Activated naive CD4-positive, alpha-beta T cell treated with anti-CD3 and anti-CD28 coated beads, Interleukin-2, amount 10 ng/mL, durations not matched to agents 7 days and 5 days (primary cell): ENCODE measurements at regions not wholly inside any gene's neighbourhood (a gene's known extent, or its start where the extent isn't known, plus 50 kb on each side); places are given as distances from the start of the nearest gene placed in this dataset.
"Not testable (repeated sequence)": the region's sequence is repeated elsewhere in the genome, so short reads cannot be mapped to it uniquely, and the experiment has no call there.

Experiments used
- CTCF ChIA-PET: fragments of 350-600 bp; sonication (Branson Sonifier 250); formaldehyde crosslinking; loops from one replicate; lab custom pipeline; 2021; ENCODE audit warnings: antibody characterized with exemption; lab: Charles Lee
- DNase-seq: peaks from one replicate; pipeline ENCODE4 v3.0.0-alpha.2; 2020
- H3K27ac Mint-ChIP-seq: one replicate; pipeline ENCODE4 v1.8.0; 2021; ENCODE audit warnings: mild to moderate bottlenecking, moderate library complexity, mixed read lengths
- H3K27me3 Mint-ChIP-seq: one replicate; pipeline ENCODE4 v1.8.0; 2021; ENCODE audit warnings: mild to moderate bottlenecking, mixed read lengths
- H3K36me3 Mint-ChIP-seq: one replicate; pipeline ENCODE4 v1.8.0; 2021; ENCODE audit warnings: mixed read lengths
- H3K4me1 Mint-ChIP-seq: one replicate; pipeline ENCODE4 v1.8.0; 2021; ENCODE audit warnings: mixed read lengths
- H3K4me3 Mint-ChIP-seq: one replicate; pipeline ENCODE4 v1.8.0; 2021; ENCODE audit warnings: mild to moderate bottlenecking, moderate library complexity, mixed read lengths
- H3K9me3 Mint-ChIP-seq: one replicate; pipeline ENCODE4 v1.8.0; 2021; ENCODE audit warnings: mixed read lengths

DNA sequence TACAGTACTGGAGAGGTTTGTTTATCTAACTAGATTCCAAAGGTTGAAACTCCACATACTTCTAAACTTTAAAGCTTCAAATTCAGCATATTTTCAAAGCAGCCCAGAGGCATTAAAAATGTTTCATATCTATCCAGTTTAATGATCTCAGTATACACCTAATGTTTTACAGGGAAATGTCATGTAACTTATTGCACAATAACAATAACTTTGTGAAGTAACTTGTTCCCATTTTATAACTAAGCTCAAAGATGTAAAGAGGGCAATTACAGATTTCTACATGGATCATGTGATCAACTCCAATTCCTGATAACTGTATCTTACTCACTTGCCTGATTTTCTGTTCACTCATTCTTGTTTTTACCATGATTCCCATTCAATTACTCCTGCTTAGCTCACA is 610.0 kb downstream of the TAF11L14 start:
- Mint-ChIP-seq H3K4me3 (no peak overlapping the region), H3K27ac (no peak overlapping the region), H3K27me3 (no peaks in the 10 kb centered on the region), H3K36me3 (no peaks in the 10 kb centered on the region), H3K9me3 (peaks cover 9% of the 10 kb centered on the region), H3K4me1 (no peaks in the 10 kb centered on the region)
- CTCF ChIA-PET: no interaction called here
- no peak for DNase-seq

- Mint-ChIP-seq H3K9me3 (peaks cover 12% of the 10 kb centered on the region), H3K27ac (no peak overlapping the region), H3K4me1 (no peaks in the 10 kb centered on the region), H3K4me3 (no peak overlapping the region), H3K36me3 (no peaks in the 10 kb centered on the region), H3K27me3 (no peaks in the 10 kb centered on the region)
- CTCF ChIA-PET: interaction anchor here (0.7 kb wide), 1 partner anchor 22 kb away, joined by 3 read pairs; no protein-coding TSS in a partner anchor
- no peak for DNase-seq
Observed at GRCh38 chr5:18252559-18252958, 618.3 kb downstream of the TAF11L14 start.

DNA sequence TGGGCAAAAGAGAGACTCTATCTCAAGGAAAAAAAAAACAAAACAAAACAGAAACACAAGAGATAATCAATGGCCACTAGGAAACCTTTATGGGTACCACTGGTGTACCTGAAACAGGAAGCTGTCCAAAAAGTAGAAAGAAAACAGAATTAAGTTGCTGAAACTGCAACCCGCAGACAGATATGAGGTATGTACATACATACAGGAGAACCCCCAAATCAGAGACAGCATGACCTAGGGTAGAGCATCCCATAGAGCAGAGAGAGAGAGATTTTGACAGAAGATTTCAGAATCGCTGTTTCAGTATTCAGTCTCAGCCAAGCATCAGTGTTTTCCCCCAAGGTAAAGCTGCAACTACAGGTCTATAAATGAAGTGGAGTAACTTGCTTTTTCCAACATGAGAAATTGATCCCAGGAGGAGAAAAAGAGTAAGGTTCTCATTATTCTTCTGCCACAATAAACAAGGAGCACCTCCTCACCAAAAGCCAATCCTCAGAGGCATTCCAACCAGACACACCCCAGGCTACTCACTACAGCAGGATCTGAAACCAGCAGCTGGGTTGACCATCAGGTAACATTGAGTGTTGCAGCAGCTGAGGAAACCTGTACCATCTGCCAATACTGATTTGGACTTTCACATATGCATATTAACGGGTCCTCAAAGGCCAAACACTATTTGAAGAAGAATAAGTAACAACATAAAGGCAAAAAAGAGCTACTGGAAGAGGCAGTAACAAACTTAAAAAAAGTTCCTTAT is 630.0 kb downstream of the TAF11L14 start:
- peaks cover 6% of the 10 kb centered on the region for H3K9me3 Mint-ChIP-seq
- CTCF ChIA-PET: no interaction called here

DNA sequence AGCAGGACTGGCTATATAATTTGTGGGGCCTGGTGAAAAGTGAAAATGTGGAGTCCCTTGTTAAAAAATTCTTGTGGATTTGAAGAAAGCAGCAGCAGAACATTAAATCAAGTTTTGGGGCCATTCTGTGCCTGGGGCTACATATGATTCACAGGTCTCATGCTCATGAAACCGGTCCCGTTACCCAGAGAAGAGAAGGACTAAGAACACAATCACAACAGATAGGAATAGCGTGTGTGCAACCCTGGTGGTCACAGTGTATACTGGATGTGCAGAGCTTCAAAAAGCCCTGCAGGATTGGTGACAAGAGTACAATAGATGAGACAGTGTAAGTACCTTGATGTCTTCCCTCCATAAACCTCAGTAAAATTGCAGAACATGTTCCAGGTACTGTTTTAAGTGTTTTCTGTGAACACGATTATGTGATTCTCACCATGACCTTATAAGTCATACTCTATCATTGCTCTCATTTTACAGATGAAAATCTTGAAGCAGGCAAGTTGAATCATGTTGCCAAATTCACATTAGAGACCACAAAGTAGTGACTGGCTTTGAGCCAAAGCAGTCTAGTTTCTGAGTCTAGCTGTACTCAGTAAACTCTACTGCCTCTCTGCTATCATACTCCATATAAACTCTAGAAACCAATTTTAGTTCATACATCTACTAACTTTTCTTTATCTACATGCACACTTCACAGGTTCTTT is 636.5 kb downstream of the TAF11L14 start:
- CTCF ChIA-PET: interaction anchor here (0.7 kb wide), 1 partner anchor 44 kb away, joined by 3 read pairs; no protein-coding TSS in a partner anchor
- H3K27me3 Mint-ChIP-seq: no peaks in the 10 kb centered on the region
- H3K27ac Mint-ChIP-seq: no peak overlapping the region
- no peak for DNase-seq
- H3K36me3 Mint-ChIP-seq: no peaks in the 10 kb centered on the region
- H3K9me3 Mint-ChIP-seq: peaks cover 6% of the 10 kb centered on the region
- H3K4me3 Mint-ChIP-seq: no peak overlapping the region
- no peaks in the 10 kb centered on the region for H3K4me1 Mint-ChIP-seq

More for the DNA sequence above, 630.0 kb downstream of the TAF11L14 start:
- Mint-ChIP-seq H3K27me3 (no peaks in the 10 kb centered on the region), H3K27ac (no peak overlapping the region), H3K4me1 (no peaks in the 10 kb centered on the region), H3K4me3 (no peak overlapping the region), H3K36me3 (no peaks in the 10 kb centered on the region)
- no peak for DNase-seq

DNA sequence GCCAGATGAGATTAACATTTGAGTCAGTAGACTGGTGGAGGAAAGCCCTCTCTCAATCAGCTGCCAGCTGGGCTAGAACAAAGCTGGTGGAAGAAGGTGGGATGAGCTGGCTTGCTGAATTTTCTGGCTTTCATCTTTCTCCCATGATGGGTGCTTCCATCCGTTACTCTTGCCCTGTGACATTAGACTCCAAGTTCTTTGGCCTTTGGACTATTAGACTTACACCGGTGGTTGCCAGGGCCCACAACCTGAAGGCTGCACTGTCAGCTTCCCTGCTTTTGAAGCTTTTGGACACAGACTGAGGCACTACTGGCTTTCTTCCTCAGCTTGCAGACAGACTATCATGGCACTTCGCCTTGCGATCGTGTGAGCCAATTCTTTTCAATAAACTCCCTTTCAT is 642.7 kb downstream of the TAF11L14 start:
- H3K9me3 Mint-ChIP-seq: peaks cover 6% of the 10 kb centered on the region
- H3K36me3 Mint-ChIP-seq: no peaks in the 10 kb centered on the region
- no peak overlapping the region for H3K27ac Mint-ChIP-seq
- no peak overlapping the region for H3K4me3 Mint-ChIP-seq
- H3K4me1 Mint-ChIP-seq: no peaks in the 10 kb centered on the region
- DNase-seq: no peak
- no peaks in the 10 kb centered on the region for H3K27me3 Mint-ChIP-seq
- CTCF ChIA-PET: no interaction called here

DNA sequence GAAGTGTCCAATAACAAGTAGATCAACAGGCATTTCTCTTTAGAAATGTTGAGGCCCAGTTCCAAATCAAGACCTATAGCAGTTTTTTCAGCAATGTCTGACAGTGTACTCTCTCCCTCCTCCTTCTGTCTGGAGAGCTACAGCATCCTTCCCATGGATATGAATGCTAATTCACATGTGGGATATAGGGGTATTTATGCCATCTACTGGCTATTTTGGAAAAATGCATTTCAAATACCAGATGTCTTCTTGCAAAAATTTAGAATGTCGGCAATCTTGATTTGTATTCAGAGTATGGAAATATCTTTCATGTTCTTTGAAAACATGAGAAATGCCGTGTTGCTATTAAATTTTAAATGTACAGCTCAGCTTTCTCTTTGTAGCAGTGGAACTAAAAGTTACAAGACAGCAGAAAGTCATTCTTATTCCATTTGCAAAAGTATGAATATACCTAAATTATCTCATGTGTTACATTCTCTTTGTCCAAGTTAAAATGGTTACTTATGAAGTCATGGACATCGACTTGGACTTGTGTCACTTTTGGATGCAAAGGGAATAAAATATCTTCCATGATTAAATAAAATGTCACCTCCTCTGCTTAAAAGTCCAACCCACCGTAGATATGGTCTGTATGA is 647.8 kb downstream of the TAF11L14 start:
- H3K9me3 Mint-ChIP-seq: peaks cover 12% of the 10 kb centered on the region
- no peak overlapping the region for H3K27ac Mint-ChIP-seq
- H3K4me3 Mint-ChIP-seq: no peak overlapping the region
- no peak for DNase-seq
- CTCF ChIA-PET: no interaction called here
- H3K27me3 Mint-ChIP-seq: no peaks in the 10 kb centered on the region
- no peaks in the 10 kb centered on the region for H3K4me1 Mint-ChIP-seq
- no peaks in the 10 kb centered on the region for H3K36me3 Mint-ChIP-seq

DNA sequence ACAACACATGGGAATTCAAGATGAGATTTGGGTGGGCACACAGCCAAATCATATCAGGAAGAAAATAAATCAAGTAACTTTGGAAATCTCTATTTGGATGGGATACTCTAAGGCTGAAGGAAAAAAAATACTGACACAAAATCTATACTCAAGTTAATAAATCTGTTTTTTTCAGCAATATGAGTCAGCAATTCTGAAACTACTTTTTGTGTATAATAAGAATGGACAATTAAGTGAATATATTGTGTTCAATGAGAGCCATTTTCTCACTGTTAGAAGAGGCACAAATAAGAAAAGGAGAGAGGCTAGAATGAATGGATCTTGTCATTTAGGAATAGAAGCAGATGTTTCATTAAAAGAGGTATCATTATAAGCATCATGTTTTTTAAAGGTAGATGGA is 651.0 kb downstream of the TAF11L14 start:
- H3K27me3 Mint-ChIP-seq: no peaks in the 10 kb centered on the region
- no peak overlapping the region for H3K27ac Mint-ChIP-seq
- no peak overlapping the region for H3K4me3 Mint-ChIP-seq
- no peaks in the 10 kb centered on the region for H3K4me1 Mint-ChIP-seq
- peaks cover 12% of the 10 kb centered on the region for H3K9me3 Mint-ChIP-seq
- DNase-seq: no peak
- CTCF ChIA-PET: no interaction called here
- no peaks in the 10 kb centered on the region for H3K36me3 Mint-ChIP-seq

- Mint-ChIP-seq H3K36me3 (no peaks in the 10 kb centered on the region), H3K4me3 (no peak overlapping the region), H3K9me3 (peaks cover 3% of the 10 kb centered on the region), H3K27me3 (no peaks in the 10 kb centered on the region), H3K27ac (no peak overlapping the region), H3K4me1 (no peaks in the 10 kb centered on the region)
- CTCF ChIA-PET: no interaction called here
- DNase-seq: no peak
Observed at GRCh38 chr5:18292146-18292545, 657.9 kb downstream of the TAF11L14 start.

DNA sequence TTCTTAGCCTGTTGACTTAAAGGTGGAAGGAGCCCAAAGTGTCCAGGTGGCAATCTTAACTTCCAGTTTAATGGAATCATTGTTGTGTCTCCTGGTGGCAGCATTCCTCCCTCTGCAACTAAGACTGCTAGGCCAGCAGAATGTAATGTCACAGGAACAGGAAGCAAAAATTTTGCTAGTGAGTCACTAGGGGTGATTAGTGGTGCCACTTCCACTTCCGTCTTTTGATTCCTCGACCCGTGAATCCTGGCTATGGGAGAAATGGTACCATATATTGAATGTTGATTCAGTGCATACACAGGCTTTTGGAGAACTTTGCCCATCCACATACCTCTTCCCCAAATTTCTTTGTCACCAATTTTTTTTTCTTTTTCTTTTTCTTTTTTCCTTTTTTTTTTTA is 661.4 kb downstream of the TAF11L14 start:
- H3K9me3 Mint-ChIP-seq, CTCF ChIA-PET, H3K4me3 Mint-ChIP-seq, H3K4me1 Mint-ChIP-seq, H3K27ac Mint-ChIP-seq, H3K36me3 Mint-ChIP-seq, DNase-seq, H3K27me3 Mint-ChIP-seq: not testable (repeated sequence)

- peaks cover 3% of the 10 kb centered on the region for H3K9me3 Mint-ChIP-seq
- CTCF ChIA-PET: no interaction called here
- no peaks in the 10 kb centered on the region for H3K4me1 Mint-ChIP-seq
- no peaks in the 10 kb centered on the region for H3K36me3 Mint-ChIP-seq
- H3K27ac Mint-ChIP-seq: no peak overlapping the region
- DNase-seq: no peak
- no peaks in the 10 kb centered on the region for H3K27me3 Mint-ChIP-seq
- no peak overlapping the region for H3K4me3 Mint-ChIP-seq
Observed at GRCh38 chr5:18299166-18299565, 664.9 kb downstream of the TAF11L14 start.

- Mint-ChIP-seq H3K9me3 (no peaks in the 10 kb centered on the region), H3K27ac (no peak overlapping the region), H3K4me3 (no peak overlapping the region), H3K27me3 (no peaks in the 10 kb centered on the region), H3K36me3 (no peaks in the 10 kb centered on the region), H3K4me1 (no peaks in the 10 kb centered on the region)
- DNase-seq: no peak
- CTCF ChIA-PET: interaction anchor here (0.7 to 2.2 kb wide), 3 partner anchors 9 to 1522 kb away, joined by 3 to 10 read pairs (median 3); no protein-coding TSS in a partner anchor
Observed at GRCh38 chr5:18305288-18305924, 671.1 kb downstream of the TAF11L14 start.

DNA sequence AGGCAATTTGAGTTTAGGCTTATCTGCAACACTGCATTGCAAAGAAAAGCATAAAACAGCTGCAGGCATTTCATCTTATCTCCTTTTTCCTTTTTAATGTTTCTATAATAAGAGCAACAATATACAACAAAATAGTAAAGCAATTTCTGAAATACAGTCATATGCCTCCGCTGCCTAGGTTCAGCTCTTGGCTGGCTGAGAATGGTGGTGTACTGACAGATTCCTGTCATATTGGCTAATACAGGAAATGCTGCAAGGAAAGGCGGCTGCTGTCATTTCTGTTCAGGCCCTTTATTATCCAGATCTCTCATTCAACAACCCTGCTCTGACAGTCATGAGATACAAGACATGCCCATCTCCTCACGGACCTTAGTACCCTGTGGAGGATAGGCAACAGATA is 677.0 kb downstream of the TAF11L14 start:
- DNase-seq: no peak
- H3K9me3 Mint-ChIP-seq: no peaks in the 10 kb centered on the region
- no peaks in the 10 kb centered on the region for H3K27me3 Mint-ChIP-seq
- H3K4me3 Mint-ChIP-seq: no peak overlapping the region
- no peak overlapping the region for H3K27ac Mint-ChIP-seq
- no peaks in the 10 kb centered on the region for H3K36me3 Mint-ChIP-seq
- no peaks in the 10 kb centered on the region for H3K4me1 Mint-ChIP-seq
- CTCF ChIA-PET: interaction anchor here (2.5 kb wide), 1 partner anchor 1095 kb away, joined by 8 read pairs; no protein-coding TSS in a partner anchor

GRCh38 chr5:18312016-18312415 is 677.8 kb downstream of the TAF11L14 start:
- H3K4me3 Mint-ChIP-seq: no peak overlapping the region
- no peak for DNase-seq
- CTCF ChIA-PET: interaction anchor here (2.5 kb wide), 1 partner anchor 1096 kb away, joined by 8 read pairs; no protein-coding TSS in a partner anchor
- H3K4me1 Mint-ChIP-seq: no peaks in the 10 kb centered on the region
- H3K9me3 Mint-ChIP-seq: no peaks in the 10 kb centered on the region
- H3K36me3 Mint-ChIP-seq: no peaks in the 10 kb centered on the region
- no peaks in the 10 kb centered on the region for H3K27me3 Mint-ChIP-seq
- no peak overlapping the region for H3K27ac Mint-ChIP-seq

- H3K4me1 Mint-ChIP-seq: no peaks in the 10 kb centered on the region
- no peak overlapping the region for H3K27ac Mint-ChIP-seq
- CTCF ChIA-PET: interaction anchor here (0.9 to 1.8 kb wide), 2 partner anchors 9 to 1098 kb away, joined by 3 to 9 read pairs; no protein-coding TSS in a partner anchor
- H3K4me3 Mint-ChIP-seq: no peak overlapping the region
- DNase-seq: no peak
- no peaks in the 10 kb centered on the region for H3K27me3 Mint-ChIP-seq
- H3K9me3 Mint-ChIP-seq: no peaks in the 10 kb centered on the region
- no peaks in the 10 kb centered on the region for H3K36me3 Mint-ChIP-seq
Observed at GRCh38 chr5:18314192-18314778, 680.0 kb downstream of the TAF11L14 start.
